Fibroblast of the aortic adventitia (primary cell): ENCODE measurements at regions not wholly inside any gene's neighbourhood (a gene's known extent, or its start where the extent isn't known, plus 50 kb on each side); places are given as distances from the start of the nearest gene placed in this dataset.

ENCODE experiments used
- DNase-seq: peaks from one replicate; pipeline ENCODE4 v3.0.0-alpha.2; 2010; ENCODE audit warnings: low read depth
- H3K4me3 ChIP-seq: 2 replicates; pipeline ENCODE4 v1.5.1; 2011; ENCODE audit warnings: low read depth, mild to moderate bottlenecking, control low read depth, low read length, moderate library complexity
- TF ChIP-seq, protein P1 (sequence below): IDR thresholded peaks from 2 replicates; pipeline ENCODE4 v1.5.1; 2011; ENCODE audit warnings: mild to moderate bottlenecking, low read length, control low read depth, inconsistent platforms; ENCODE audit not compliant: insufficient read depth

GRCh38 chr18:67261931-67262552 is 254.5 kb downstream of the DSEL start:
- TF ChIP-seq, protein P1, sequence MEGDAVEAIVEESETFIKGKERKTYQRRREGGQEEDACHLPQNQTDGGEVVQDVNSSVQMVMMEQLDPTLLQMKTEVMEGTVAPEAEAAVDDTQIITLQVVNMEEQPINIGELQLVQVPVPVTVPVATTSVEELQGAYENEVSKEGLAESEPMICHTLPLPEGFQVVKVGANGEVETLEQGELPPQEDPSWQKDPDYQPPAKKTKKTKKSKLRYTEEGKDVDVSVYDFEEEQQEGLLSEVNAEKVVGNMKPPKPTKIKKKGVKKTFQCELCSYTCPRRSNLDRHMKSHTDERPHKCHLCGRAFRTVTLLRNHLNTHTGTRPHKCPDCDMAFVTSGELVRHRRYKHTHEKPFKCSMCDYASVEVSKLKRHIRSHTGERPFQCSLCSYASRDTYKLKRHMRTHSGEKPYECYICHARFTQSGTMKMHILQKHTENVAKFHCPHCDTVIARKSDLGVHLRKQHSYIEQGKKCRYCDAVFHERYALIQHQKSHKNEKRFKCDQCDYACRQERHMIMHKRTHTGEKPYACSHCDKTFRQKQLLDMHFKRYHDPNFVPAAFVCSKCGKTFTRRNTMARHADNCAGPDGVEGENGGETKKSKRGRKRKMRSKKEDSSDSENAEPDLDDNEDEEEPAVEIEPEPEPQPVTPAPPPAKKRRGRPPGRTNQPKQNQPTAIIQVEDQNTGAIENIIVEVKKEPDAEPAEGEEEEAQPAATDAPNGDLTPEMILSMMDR = no peak
- H3K4me3 ChIP-seq = no peak overlapping the region
- DNase-seq = no peak

DNA sequence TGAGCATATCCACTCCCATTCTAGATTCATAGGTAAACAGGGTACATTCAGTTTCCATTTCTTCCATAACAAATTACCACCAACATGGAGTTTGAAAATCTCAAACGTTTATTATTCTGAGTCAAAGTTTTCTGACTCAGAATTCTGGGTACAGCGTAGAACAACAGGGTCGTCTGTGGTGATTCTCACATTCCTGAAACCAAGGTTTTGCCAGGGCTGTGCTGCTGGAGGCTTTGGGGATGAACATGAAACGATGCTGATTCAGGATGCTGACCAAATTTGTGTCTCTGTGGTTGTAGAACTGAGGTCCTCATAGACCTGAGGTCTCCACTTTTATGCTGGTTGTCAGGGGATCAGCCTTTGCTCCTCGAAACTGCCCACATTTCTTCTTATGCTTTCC is 255.7 kb downstream of the DSEL start:
- TF ChIP-seq, protein P1 = no peak
- no peak for DNase-seq
- no peak overlapping the region for H3K4me3 ChIP-seq

DNA sequence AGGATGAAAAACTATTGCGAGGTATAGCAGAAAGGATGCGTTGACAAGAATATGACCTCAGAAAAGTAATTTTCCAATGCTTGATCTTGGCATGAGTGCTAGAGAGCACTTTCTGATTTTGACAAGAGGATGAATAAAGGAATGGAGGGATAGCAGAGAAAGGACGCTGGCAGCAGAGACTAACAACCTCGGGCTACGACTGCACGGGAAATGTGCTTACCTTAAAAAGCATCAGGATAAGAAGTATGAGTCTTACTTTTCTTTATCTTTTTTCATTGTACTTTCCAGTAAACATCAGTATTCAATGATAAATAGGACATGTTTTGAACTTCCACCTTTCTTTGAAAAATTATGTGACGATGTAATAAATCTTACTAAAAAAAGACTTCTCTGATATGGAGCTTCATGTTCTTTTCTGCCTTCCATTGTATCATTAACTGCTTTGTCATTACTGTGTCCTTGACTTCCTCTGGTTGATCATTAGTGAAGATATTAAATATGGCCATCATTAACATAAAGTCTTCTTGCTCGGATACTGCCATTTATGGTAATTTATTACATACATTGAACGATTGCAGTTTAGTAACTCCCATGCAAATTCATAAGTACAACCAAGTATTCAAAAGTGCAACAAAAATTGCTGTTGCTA is 265.6 kb downstream of the DSEL start:
- H3K4me3 ChIP-seq = no peak overlapping the region
- TF ChIP-seq, protein P1 = no peak
- DNase-seq = no peak

DNA sequence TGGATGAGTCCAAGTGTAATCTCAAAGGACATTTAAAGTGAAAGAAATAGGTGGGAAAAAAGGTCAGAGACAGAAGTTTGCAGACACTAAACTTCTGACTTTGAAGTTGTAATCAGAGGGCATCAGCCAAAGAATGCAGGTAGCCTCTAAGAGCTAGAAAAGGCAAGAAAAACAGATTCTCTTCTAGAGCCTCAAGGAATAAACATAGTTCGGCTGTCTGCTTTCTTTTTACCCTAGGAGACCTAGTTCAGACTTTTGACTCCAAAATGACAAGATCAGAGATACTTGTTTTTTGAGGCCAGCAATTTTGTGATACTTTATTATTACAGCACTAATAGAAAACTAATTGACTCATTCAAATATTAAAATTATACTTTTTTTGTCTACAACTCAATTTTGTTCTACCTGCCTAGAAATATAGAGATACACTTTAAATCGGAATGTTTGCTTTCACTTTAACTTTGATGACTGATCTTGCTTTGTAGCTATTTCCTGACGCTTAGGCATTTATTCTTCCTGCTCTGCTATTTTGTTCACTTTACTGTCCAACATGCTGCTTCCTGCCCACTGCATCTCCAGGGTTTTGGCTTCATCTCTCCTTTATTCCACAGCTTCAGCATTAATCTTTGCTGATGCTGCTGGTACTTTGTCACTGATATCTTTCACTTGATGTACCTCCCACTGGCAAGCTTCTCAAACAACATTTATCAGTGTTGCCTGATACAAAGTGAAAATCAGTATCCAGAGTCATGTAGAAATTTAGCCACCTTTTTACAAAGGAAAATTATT is 272.5 kb downstream of the DSEL start:
- peak; percentile 43 for DNase-seq
- TF ChIP-seq, protein P1 = no peak

GRCh38 chr18:67242001-67242400 is 274.5 kb downstream of the DSEL start:
- H3K4me3 ChIP-seq = no peak overlapping the region
- TF ChIP-seq, protein P1 = no peak
- DNase-seq = no peak

More for the DNA sequence above, 272.5 kb downstream of the DSEL start:
- H3K4me3 ChIP-seq = peak overlapping the region; percentile 49

DNA sequence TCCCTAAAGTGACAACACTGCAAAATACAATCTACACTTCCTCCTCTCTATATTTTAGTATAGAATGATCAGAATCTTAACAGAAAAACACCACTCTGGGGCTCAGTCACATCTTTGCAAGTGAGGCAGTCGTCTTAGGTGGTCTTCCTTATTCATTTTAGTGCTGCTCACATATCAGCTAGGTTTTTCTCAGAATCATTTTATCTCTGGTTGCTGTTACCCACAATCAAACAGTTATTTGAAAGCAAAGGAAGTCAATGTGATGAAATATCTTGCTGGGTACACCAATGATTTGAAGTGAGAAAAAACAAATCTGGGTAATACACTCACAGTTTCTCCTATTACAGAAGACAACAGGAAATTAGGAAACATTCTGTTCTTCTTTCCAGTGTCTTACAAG is 275.2 kb downstream of the DSEL start:
- TF ChIP-seq, protein P1 = no peak
- no peak for DNase-seq
- no peak overlapping the region for H3K4me3 ChIP-seq
